ENCODE measurements at regions not wholly inside any gene's neighbourhood (a gene's known extent, or its start where the extent isn't known, plus 50 kb on each side); places are given as distances from the start of the nearest gene placed in this dataset.

DNA sequence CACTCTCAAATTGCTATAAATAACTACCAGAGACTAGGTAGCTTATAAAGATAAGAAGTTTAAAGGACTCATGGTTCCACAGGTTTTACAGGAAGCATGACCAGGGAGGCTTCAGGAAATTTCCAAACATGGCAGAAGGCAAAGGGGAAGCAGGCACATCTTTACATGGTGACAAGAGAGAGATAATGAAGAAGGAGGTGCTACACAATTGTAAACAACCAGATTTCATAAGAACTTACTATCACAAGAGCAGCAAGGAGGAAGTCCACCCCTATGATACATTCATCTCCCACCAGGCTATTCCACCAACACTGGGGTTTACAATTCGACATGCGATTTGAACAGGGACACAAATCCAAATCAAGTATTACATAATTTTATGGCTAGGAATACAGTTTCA is 257.7 kb downstream of the BTG1 start:
- POLR2A ChIA-PET: no interaction called here
- no peak for TF ChIP-seq CTCF (IDR thresholded peaks at IDR 0.05; ENCODE audit: low read depth, low read length)
- no peak for DNase-seq (ENCODE audit: low read depth, low spot score)

GRCh38 chr12:91885851-91886731 is 259.6 kb downstream of the BTG1 start:
- DNase-seq (ENCODE audit: low read depth, low spot score): no peak
- no peaks in the 10 kb centered on the region for H3K27me3 ChIP-seq (ENCODE audit: control insufficient read depth, insufficient read depth, low read length)
- H3K4me3 ChIP-seq (ENCODE audit: low read depth, low read length): no peak overlapping the region
- no peaks in the 10 kb centered on the region for H3K9me3 ChIP-seq (ENCODE audit: control insufficient read depth, insufficient read depth, low read length)
- H3K27ac ChIP-seq (ENCODE audit: low read depth, low read length): no peak overlapping the region
- POLR2A ChIA-PET: no interaction called here
- CTCF ChIA-PET: interaction anchor here (0.7 to 0.9 kb wide), 2 partner anchors 31 to 286 kb away, joined by 3 to 4 read pairs; no protein-coding TSS in a partner anchor
- no peak for TF ChIP-seq CTCF (IDR thresholded peaks at IDR 0.05; ENCODE audit: low read depth, low read length)

More for the DNA sequence above, 257.7 kb downstream of the BTG1 start:
- CTCF ChIA-PET: interaction anchor here (0.5 to 1.0 kb wide), 2 partner anchors 10 to 769 kb away, joined by 3 read pairs; no protein-coding TSS in a partner anchor
- Histone ChIP-seq H3K27ac (ENCODE audit: low read depth, low read length) (no peak overlapping the region), H3K4me3 (ENCODE audit: low read depth, low read length) (no peak overlapping the region), H3K27me3 (ENCODE audit: control insufficient read depth, insufficient read depth, low read length) (no peaks in the 10 kb centered on the region), H3K9me3 (ENCODE audit: control insufficient read depth, insufficient read depth, low read length) (no peaks in the 10 kb centered on the region)

DNA sequence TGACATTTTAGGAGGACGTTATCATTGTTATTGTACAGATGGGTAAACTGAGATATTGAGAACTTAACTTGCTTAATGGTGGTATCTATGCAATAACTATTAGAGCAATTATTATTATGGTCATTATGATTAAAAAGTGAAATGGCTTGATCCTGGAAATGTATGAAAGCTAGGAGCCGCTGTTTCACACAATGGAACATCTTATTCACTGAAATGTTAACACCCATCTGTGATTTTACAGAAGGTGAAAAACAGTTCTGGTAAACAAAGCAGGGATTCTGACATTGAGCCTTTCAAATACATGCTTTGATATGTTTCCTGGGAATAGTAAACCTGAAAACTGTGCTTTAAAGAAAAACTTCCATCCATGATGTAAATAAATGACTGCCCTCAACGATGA is 261.4 kb downstream of the BTG1 start:
- no peaks in the 10 kb centered on the region for H3K27me3 ChIP-seq (ENCODE audit: control insufficient read depth, insufficient read depth, low read length)
- CTCF ChIA-PET: interaction anchor here (1.3 to 2.1 kb wide), 2 partner anchors 73 to 503 kb away, joined by 3 to 8 read pairs; no protein-coding TSS in a partner anchor
- TF ChIP-seq CTCF (IDR thresholded peaks at IDR 0.05; ENCODE audit: low read depth, low read length): no peak
- no peaks in the 10 kb centered on the region for H3K9me3 ChIP-seq (ENCODE audit: control insufficient read depth, insufficient read depth, low read length)
- POLR2A ChIA-PET: interaction anchor here (1.3 kb wide), 1 partner anchor 260 kb away, joined by 3 read pairs; no protein-coding TSS in a partner anchor
- DNase-seq (ENCODE audit: low read depth, low spot score): no peak
- H3K27ac ChIP-seq (ENCODE audit: low read depth, low read length): no peak overlapping the region
- H3K4me3 ChIP-seq (ENCODE audit: low read depth, low read length): no peak overlapping the region

- Histone ChIP-seq H3K27ac (ENCODE audit: low read depth, low read length) (no peak overlapping the region), H3K9me3 (ENCODE audit: control insufficient read depth, insufficient read depth, low read length) (no peaks in the 10 kb centered on the region), H3K27me3 (ENCODE audit: control insufficient read depth, insufficient read depth, low read length) (no peaks in the 10 kb centered on the region), H3K4me3 (ENCODE audit: low read depth, low read length) (no peak overlapping the region)
- POLR2A ChIA-PET: interaction anchor here (1.3 kb wide), 1 partner anchor 260 kb away, joined by 3 read pairs; no protein-coding TSS in a partner anchor
- no peak for TF ChIP-seq CTCF (IDR thresholded peaks at IDR 0.05; ENCODE audit: low read depth, low read length)
- CTCF ChIA-PET: interaction anchor here (0.6 to 2.1 kb wide), 4 partner anchors 72 to 725 kb away, joined by 3 to 8 read pairs (median 4); no protein-coding TSS in a partner anchor
- DNase-seq (ENCODE audit: low read depth, low spot score): no peak
Measured at GRCh38 chr12:91883811-91884210, 261.8 kb downstream of the BTG1 start.

- H3K27me3 ChIP-seq (ENCODE audit: control insufficient read depth, insufficient read depth, low read length): no peaks in the 10 kb centered on the region
- no peak for TF ChIP-seq CTCF (IDR thresholded peaks at IDR 0.05; ENCODE audit: low read depth, low read length)
- ChIA-PET POLR2A (interaction anchor here (1.3 kb wide), 1 partner anchor 261 kb away, joined by 3 read pairs; no protein-coding TSS in a partner anchor), CTCF (interaction anchor here (0.6 to 2.1 kb wide), 4 partner anchors 13 to 87 kb away, joined by 3 to 8 read pairs (median 5); no protein-coding TSS in a partner anchor)
- H3K9me3 ChIP-seq (ENCODE audit: control insufficient read depth, insufficient read depth, low read length): no peaks in the 10 kb centered on the region
- no peak for DNase-seq (ENCODE audit: low read depth, low spot score)
- H3K27ac ChIP-seq (ENCODE audit: low read depth, low read length): no peak overlapping the region
- H3K4me3 ChIP-seq (ENCODE audit: low read depth, low read length): no peak overlapping the region
Measured at GRCh38 chr12:91882910-91883309, 262.7 kb downstream of the BTG1 start.

Data from AG04450 (cell line).